ENCODE measurements at regions not wholly inside any gene's neighbourhood (a gene's known extent, or its start where the extent isn't known, plus 50 kb on each side); places are given as distances from the start of the nearest gene placed in this dataset.

DNA sequence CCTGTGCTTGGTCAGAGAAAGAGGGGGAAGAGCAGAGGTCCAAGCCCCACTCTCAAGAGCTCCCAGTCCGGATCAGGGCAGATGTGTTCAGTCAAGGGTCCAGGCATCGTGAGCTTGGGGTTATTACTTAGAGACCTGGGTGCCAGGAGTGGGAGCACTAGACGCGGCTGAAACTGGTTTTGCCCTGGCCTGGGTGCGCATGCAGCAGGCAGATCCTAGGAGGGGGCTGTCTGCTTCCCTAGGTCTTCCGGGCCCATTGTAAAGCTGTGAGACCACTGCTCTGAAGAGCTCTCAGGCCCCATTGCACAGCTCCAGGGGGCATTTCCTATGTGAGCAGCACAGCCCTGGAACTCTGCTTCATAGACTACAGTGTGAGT lies 204.9 kb upstream of the LINGO1 start:
- H3K4me3 ChIP-seq (replicated peaks in 1 of 4; ENCODE audit: control extremely low read depth in 1 of 4, insufficient read depth in 1 of 4, low read depth in 3 of 4, low read length in 4 of 4) = no peak overlapping the region
- H3K4me2 ChIP-seq (ENCODE audit: extremely low read depth, insufficient read depth, low read length) = no peak overlapping the region
- no peak for DNase-seq (ENCODE audit: low read depth in 2 of 2)
- no peak overlapping the region for H3K9ac ChIP-seq (ENCODE audit: insufficient read depth, low read length)
- H3K9me3 ChIP-seq (ENCODE audit: control insufficient read depth, insufficient read depth, low read depth, low read length) = no peaks in the 10 kb centered on the region
- no peaks in the 10 kb centered on the region for H3K36me3 ChIP-seq (ENCODE audit: control insufficient read depth, insufficient read depth, low read length)
- TF ChIP-seq EZH2 (IDR thresholded peaks at IDR 0.05; ENCODE audit: low read length, missing control alignments) = no peak
- no peak for TF ChIP-seq CTCF (conservative IDR thresholded peaks at IDR 0.05 in 1 of 2, IDR thresholded peaks at IDR 0.05 in 1 of 2; ENCODE audit: low read depth in 1 of 2, low read length in 2 of 2)
- peaks cover 3% of the 10 kb centered on the region for H3K27me3 ChIP-seq (ENCODE audit: control insufficient read depth, insufficient read depth, low read length)
- no peak overlapping the region for H3K27ac ChIP-seq (ENCODE audit: insufficient read depth, low read length)
- no peaks in the 10 kb centered on the region for H3K79me2 ChIP-seq (ENCODE audit: control insufficient read depth, insufficient read depth, low read length)
- no peak overlapping the region for H2AFZ ChIP-seq (ENCODE audit: low read length)
- H4K20me1 ChIP-seq (ENCODE audit: control insufficient read depth, extremely low read depth, insufficient read depth, low read length) = no peaks in the 10 kb centered on the region
- no peaks in the 10 kb centered on the region for H3K4me1 ChIP-seq (ENCODE audit: control insufficient read depth, extremely low read depth, insufficient read depth, low read length)

DNA sequence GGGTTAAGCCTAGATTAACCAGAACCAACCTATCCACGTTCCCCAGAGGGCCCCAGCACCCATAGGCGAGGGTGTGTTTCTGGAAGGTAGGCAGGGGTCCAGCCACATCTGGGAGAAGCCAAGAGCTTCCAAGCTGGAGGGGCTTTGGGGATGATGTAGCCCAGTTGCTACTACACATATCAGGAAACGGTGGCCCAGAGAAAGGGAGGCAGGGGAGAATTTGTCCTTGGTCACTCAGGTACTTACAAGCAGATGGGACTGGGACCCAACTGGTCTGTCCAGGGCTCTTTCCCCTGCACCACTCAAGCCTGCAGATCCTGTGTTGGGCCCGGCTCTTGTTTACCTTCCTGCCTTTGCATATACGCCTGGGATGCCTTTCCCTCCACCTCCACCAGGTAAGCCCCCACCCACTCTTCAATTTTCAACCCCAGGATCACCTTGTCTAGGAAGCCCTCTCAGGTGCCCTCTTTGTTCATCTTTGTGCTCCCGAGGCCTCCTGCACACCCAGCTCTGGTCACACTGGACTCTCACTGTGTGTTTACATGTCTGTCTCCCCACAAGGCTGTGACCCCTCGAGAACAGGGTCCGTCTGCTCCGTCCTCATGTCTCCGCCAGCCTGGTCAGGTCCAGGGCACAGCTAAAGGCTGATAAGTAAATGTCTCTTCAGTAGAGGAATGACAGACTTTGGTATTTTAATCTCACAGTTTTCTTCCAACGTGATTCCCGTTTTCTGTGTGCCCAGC lies 204.4 kb upstream of the LINGO1 start:
- Histone ChIP-seq H3K4me2 (ENCODE audit: extremely low read depth, insufficient read depth, low read length) (no peak overlapping the region), H4K20me1 (ENCODE audit: control insufficient read depth, extremely low read depth, insufficient read depth, low read length) (no peaks in the 10 kb centered on the region), H3K9me3 (ENCODE audit: control insufficient read depth, insufficient read depth, low read depth, low read length) (no peaks in the 10 kb centered on the region), H3K79me2 (ENCODE audit: control insufficient read depth, insufficient read depth, low read length) (no peaks in the 10 kb centered on the region), H3K27me3 (ENCODE audit: control insufficient read depth, insufficient read depth, low read length) (peaks cover 3% of the 10 kb centered on the region), H3K4me1 (ENCODE audit: control insufficient read depth, extremely low read depth, insufficient read depth, low read length) (no peaks in the 10 kb centered on the region), H3K27ac (ENCODE audit: insufficient read depth, low read length) (no peak overlapping the region), H2AFZ (ENCODE audit: low read length) (no peak overlapping the region), H3K4me3 (replicated peaks in 1 of 4; ENCODE audit: control extremely low read depth in 1 of 4, insufficient read depth in 1 of 4, low read depth in 3 of 4, low read length in 4 of 4) (no peak overlapping the region), H3K36me3 (ENCODE audit: control insufficient read depth, insufficient read depth, low read length) (no peaks in the 10 kb centered on the region), H3K9ac (ENCODE audit: insufficient read depth, low read length) (no peak overlapping the region)
- no peak for TF ChIP-seq EZH2 (IDR thresholded peaks at IDR 0.05; ENCODE audit: low read length, missing control alignments)
- no peak for DNase-seq (ENCODE audit: low read depth in 2 of 2)

DNA sequence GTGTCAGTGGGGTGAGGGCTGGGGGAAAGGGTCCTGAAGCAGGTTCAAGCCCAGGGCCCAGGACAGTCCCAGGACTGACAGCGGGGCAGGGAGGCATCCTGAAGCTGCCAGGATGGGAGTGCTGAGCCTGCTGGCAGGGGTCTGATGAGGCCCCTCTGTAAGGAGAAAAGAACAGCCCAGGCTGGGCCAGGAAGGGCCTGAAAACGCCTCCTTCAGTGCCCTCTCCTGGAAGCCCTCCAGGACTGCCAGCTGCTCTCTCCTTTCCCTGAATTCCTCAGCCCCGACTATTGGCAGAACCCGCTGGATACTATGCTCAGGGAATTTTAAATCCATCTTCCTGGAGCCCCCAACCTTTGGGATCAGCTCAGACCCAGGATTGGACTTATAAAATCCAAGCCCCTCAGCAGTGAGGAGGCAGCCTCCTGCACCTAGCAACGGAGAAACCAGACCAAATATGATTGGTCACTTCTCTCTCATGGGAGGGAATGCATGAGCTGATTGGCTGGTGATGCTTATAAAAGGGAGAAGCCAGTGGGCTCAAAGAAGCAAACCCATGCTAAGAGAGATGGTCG lies 203.5 kb upstream of the LINGO1 start:
- H3K36me3 ChIP-seq (ENCODE audit: control insufficient read depth, insufficient read depth, low read length) = no peaks in the 10 kb centered on the region
- H3K4me1 ChIP-seq (ENCODE audit: control insufficient read depth, extremely low read depth, insufficient read depth, low read length) = no peaks in the 10 kb centered on the region
- no peak overlapping the region for H3K4me3 ChIP-seq (replicated peaks in 1 of 4; ENCODE audit: control extremely low read depth in 1 of 4, insufficient read depth in 1 of 4, low read depth in 3 of 4, low read length in 4 of 4)
- no peaks in the 10 kb centered on the region for H3K79me2 ChIP-seq (ENCODE audit: control insufficient read depth, insufficient read depth, low read length)
- H4K20me1 ChIP-seq (ENCODE audit: control insufficient read depth, extremely low read depth, insufficient read depth, low read length) = no peaks in the 10 kb centered on the region
- no peaks in the 10 kb centered on the region for H3K9me3 ChIP-seq (ENCODE audit: control insufficient read depth, insufficient read depth, low read depth, low read length)
- no peak overlapping the region for H3K27ac ChIP-seq (ENCODE audit: insufficient read depth, low read length)
- DNase-seq (ENCODE audit: low read depth in 2 of 2) = peak; percentile 19 to 40
- no peak overlapping the region for H3K9ac ChIP-seq (ENCODE audit: insufficient read depth, low read length)
- H2AFZ ChIP-seq (ENCODE audit: low read length) = no peak overlapping the region
- H3K4me2 ChIP-seq (ENCODE audit: extremely low read depth, insufficient read depth, low read length) = no peak overlapping the region
- H3K27me3 ChIP-seq (ENCODE audit: control insufficient read depth, insufficient read depth, low read length) = peaks cover 3% of the 10 kb centered on the region
- no peak for TF ChIP-seq CTCF (conservative IDR thresholded peaks at IDR 0.05 in 1 of 2, IDR thresholded peaks at IDR 0.05 in 1 of 2; ENCODE audit: low read depth in 1 of 2, low read length in 2 of 2)
- no peak for TF ChIP-seq EZH2 (IDR thresholded peaks at IDR 0.05; ENCODE audit: low read length, missing control alignments)
